DND-41 (cell line): ENCODE measurements at regions not wholly inside any gene's neighbourhood (a gene's known extent, or its start where the extent isn't known, plus 50 kb on each side); places are given as distances from the start of the nearest gene placed in this dataset.

Source experiments
- CTCF ChIP-seq: IDR thresholded peaks from 2 replicates; pipeline ENCODE4 v1.5.1; 2012; ENCODE audit warnings: borderline replicate concordance, low read length, moderate library complexity, mild to moderate bottlenecking; ENCODE audit not compliant: poor library complexity, severe bottlenecking; ENCODE audit errors: extremely low read depth
- EZH2 ChIP-seq: IDR thresholded peaks from 3 replicates; pipeline ENCODE4 v1.6.1; 2012; ENCODE audit warnings: borderline replicate concordance, low read depth, mild to moderate bottlenecking, moderate library complexity, low read length, inconsistent platforms; ENCODE audit not compliant: severe bottlenecking

DNA sequence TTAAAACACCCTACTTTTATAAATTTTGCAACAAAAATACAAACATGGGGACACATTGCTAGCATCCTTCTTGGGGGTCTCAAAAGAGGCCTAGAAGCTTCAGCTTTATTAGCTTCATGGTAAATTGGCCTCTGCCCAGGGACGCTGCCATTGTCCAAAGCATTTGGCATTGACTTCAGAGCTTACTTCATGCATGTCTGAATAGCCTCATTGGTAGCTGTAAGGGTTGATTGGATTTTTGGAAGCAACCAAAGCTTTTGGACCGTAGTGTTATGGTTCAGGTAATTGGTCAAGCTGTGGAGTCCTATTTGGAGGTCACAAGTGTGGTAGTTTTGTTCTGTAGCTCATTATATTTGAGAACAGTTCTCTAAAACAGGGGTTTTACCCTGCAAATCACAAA is 411.7 kb upstream of the SLC24A2 start:
- no peak for TF ChIP-seq CTCF
- no peak for TF ChIP-seq EZH2
